Kidney tubule cell (primary cell): ENCODE measurements at regions not wholly inside any gene's neighbourhood (a gene's known extent, or its start where the extent isn't known, plus 50 kb on each side); places are given as distances from the start of the nearest gene placed in this dataset.
"Not testable (repeated sequence)": the region's sequence is repeated elsewhere in the genome, so short reads cannot be mapped to it uniquely, and the experiment has no call there.

Experiments
- DNase-seq: peaks from one replicate; pipeline ENCODE4 v3.0.0-alpha.2; 2018; ENCODE audit warnings: low spot score

GRCh38 chr6:134429861-134430380, 112.0 kb upstream of the SGK1 start:
- no peak for DNase-seq

- peak; percentile 24 for DNase-seq
Observed at GRCh38 chr6:134427721-134428120, 109.8 kb upstream of the SGK1 start.

GRCh38 chr6:134426623-134427022, 108.7 kb upstream of the SGK1 start:
- DNase-seq, result no peak

GRCh38 chr6:134425917-134426316, 108.0 kb upstream of the SGK1 start:
- DNase-seq, result not testable (repeated sequence)

DNA sequence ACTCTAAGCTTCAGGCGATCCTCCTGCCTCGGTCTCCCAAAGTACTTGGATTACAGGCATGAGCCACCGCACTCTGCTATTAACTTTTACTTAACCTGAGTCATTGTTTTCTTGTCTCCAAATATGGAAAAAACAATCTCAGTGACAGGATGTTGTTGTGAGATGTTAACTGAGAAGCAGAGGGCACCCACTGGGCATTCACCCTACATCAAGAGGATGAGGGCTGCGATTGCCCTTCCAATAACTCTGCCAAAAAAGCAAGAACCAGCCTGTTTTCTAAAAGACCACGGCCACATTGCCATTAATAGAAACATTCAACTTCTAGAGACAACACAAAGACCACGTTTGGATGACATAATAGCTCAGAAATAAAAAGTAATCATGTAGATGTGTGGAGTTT, 107.6 kb upstream of the SGK1 start:
- peak; percentile 35 for DNase-seq

DNA sequence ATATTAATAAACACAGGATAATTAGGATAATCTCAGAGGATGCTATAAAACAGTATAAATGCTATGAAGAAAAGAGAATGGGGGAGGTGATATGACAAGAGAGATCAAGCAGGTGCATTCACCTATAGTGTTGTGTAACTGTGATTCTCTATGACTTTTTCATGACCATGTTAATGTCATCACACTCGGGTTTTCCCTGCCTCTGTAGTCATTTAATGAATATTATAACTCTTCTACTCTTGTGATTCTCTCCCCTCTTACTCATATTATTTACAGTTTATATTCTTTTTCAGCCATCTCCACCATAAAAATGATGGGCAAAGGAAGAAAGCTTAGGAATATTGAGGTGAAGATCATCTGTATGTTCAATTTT, 106.9 kb upstream of the SGK1 start:
- peak; percentile 16 for DNase-seq

- no peak for DNase-seq
Observed at GRCh38 chr6:134424165-134424797, 106.4 kb upstream of the SGK1 start.

GRCh38 chr6:134422426-134423231, 104.7 kb upstream of the SGK1 start:
- peak; percentile 99 for DNase-seq

- DNase-seq, result peak; percentile 23
Observed at GRCh38 chr6:134421501-134421900, 103.6 kb upstream of the SGK1 start.

- DNase-seq, result peak; percentile 93
Observed at GRCh38 chr6:134420614-134421181, 102.8 kb upstream of the SGK1 start.

DNA sequence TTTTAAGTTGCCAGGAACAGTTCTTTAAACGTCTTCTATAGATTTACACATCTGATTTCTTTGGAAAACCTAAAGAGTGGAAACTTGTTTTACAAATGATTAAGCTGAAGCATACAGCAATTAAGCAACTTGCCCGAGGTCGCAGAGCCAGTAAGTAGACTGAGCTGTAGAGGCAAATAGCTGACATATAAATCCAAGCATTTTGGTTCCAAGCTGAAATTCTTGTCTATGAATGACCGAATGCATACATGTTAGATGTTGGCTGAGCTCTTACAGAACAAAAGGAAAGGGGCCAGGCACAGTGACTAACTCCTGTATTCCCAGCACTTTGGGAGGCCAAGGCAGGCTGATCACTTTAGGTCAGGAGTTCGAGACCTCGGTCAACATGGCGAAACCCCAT, 101.8 kb upstream of the SGK1 start:
- peak; percentile 86 for DNase-seq

DNA sequence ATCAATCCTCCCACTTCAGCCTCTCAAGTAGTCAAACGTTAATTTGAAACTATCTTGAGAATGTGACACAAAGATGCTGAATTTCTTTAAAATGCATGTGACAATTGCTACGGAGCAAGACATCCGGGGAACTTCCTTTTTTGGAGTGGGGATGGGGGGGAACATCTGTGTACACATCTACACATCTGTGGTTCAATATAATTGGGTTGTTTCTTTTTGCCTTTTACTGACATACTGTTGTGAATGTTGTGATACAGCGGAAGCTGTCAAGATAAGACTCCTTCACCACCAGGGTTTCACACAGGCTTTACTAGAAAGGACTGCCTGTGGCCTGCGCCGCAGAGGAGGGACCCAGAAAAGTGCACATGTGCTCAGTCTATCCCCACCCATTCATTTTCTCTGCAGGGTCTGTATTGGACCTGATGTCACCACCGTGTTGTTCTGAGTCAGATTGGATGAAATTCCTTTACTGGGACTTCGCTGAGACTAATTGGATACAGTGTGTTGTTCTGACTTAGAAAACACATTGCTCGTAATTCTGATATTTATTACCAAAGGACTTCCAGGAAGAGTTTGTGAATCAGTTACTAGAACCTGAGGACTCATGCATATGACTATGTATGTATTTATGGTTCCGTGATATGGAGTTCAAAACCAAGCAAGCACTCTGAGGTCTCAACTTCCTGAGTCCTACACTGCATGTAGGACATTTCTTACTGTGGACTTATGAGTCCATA, 98.7 kb upstream of the SGK1 start:
- peak; percentile 96 for DNase-seq

GRCh38 chr6:134415656-134416055, 97.7 kb upstream of the SGK1 start:
- DNase-seq, result no peak

DNA sequence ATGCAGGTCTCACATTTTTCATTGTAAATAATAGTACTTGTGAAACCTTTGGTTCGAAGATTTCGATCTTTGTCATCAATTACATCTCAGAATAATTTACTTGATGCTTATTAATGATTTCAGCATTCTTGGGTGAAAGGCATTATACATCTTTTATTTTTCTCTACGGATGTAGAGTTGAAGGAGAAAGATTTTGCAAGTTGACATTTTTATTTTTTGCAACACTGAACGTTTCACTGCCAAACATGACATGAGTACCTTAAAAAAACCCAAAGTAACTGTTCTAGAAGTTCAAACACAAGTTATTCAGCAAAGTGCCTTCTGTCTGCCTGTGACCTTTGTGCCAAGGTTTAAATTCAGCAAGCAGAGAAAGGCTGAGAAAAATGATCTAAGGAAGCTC, 97.3 kb upstream of the SGK1 start:
- no peak for DNase-seq

DNA sequence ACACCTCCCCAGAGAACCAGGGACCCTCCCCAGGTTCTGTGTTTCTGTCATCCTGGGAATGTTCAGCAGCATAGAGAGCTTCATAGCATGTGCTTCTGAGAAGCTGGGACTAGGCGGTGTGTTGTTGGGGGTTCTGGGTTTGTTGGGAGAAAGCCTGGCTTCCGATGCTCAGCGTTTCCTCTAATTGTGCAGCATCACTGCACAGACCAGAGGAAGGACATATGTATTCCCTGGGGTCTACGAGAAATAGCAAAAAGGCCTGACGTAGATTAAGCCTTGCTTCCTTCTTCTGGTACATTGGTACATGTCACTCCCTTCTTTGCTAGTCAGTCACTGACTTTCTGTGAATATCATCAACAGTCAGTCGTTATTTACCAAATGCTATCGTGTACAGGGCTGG, 96.9 kb upstream of the SGK1 start:
- DNase-seq, result no peak

- DNase-seq, result no peak
Observed at GRCh38 chr6:134413241-134413643, 95.3 kb upstream of the SGK1 start.

GRCh38 chr6:134410541-134410940, 92.6 kb upstream of the SGK1 start:
- no peak for DNase-seq

GRCh38 chr6:134407791-134408190, 89.9 kb upstream of the SGK1 start:
- no peak for DNase-seq

GRCh38 chr6:134406311-134406710, 88.4 kb upstream of the SGK1 start:
- no peak for DNase-seq

GRCh38 chr6:134405386-134406087, 87.6 kb upstream of the SGK1 start:
- DNase-seq, result no peak

- not testable (repeated sequence) for DNase-seq
Observed at GRCh38 chr6:134403312-134403711, 85.4 kb upstream of the SGK1 start.
